ENCODE measurements at regions not wholly inside any gene's neighbourhood (a gene's known extent, or its start where the extent isn't known, plus 50 kb on each side); places are given as distances from the start of the nearest gene placed in this dataset.

GRCh38 chr3:40895109-40895508, 304.2 kb upstream of the CTNNB1 start:
- TF ChIP-seq, protein P1, sequence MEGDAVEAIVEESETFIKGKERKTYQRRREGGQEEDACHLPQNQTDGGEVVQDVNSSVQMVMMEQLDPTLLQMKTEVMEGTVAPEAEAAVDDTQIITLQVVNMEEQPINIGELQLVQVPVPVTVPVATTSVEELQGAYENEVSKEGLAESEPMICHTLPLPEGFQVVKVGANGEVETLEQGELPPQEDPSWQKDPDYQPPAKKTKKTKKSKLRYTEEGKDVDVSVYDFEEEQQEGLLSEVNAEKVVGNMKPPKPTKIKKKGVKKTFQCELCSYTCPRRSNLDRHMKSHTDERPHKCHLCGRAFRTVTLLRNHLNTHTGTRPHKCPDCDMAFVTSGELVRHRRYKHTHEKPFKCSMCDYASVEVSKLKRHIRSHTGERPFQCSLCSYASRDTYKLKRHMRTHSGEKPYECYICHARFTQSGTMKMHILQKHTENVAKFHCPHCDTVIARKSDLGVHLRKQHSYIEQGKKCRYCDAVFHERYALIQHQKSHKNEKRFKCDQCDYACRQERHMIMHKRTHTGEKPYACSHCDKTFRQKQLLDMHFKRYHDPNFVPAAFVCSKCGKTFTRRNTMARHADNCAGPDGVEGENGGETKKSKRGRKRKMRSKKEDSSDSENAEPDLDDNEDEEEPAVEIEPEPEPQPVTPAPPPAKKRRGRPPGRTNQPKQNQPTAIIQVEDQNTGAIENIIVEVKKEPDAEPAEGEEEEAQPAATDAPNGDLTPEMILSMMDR (conservative IDR thresholded peaks at IDR 0.05; ENCODE audit: low read length), result no peak
- no peak for TF ChIP-seq EZH2phosphoT487 (IDR thresholded peaks at IDR 0.05; ENCODE audit: borderline replicate concordance)
- H4K20me1 ChIP-seq (ENCODE audit: insufficient read depth, low read length, poor library complexity, severe bottlenecking), result no peaks in the 10 kb centered on the region
- H2AFZ ChIP-seq (ENCODE audit: low read length), result no peak overlapping the region
- H3K4me3 ChIP-seq (ENCODE audit: low read length, poor library complexity, severe bottlenecking), result no peak overlapping the region
- no peaks in the 10 kb centered on the region for H3K27me3 ChIP-seq (ENCODE audit: insufficient read depth, low read length, poor library complexity, severe bottlenecking)
- H3K9me3 ChIP-seq (ENCODE audit: insufficient read depth, low read depth, low read length), result no peaks in the 10 kb centered on the region
- H3F3A ChIP-seq (ENCODE audit: low read depth), result no peaks in the 10 kb centered on the region
- H3K9ac ChIP-seq (ENCODE audit: low read depth, low read length, poor library complexity, severe bottlenecking), result no peak overlapping the region
- H3K36me3 ChIP-seq (ENCODE audit: insufficient read depth, low read length), result no peaks in the 10 kb centered on the region
- H3K79me2 ChIP-seq (ENCODE audit: insufficient read depth, low read length), result no peaks in the 10 kb centered on the region
- no peaks in the 10 kb centered on the region for H3K9me2 ChIP-seq (replicated peaks; ENCODE audit: low read depth, low read length)
- no peaks in the 10 kb centered on the region for H3K4me1 ChIP-seq (ENCODE audit: insufficient read depth, low read length, poor library complexity, severe bottlenecking)
- no peak overlapping the region for H3K4me2 ChIP-seq (ENCODE audit: low read depth, low read length, poor library complexity, severe bottlenecking)

DNA sequence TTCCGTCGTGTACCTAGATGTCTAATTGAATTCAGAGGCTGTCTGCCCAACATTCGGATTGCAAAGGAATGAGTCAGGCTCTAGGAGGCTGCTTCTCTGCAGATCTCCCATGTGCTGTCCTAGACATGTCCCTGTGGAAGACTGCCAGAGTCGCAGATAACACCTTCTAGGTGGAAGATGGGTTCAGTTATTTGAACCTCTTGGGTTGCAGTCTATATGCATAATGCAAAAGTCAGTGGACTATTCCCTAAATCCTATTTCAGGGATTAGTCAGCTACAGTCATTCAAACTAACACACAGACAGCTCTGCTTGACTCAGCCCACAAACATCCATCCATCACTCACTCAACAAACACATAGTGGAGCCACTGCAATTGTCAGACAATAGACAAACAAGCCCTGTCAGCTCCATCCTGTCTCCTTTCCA, 300.0 kb upstream of the CTNNB1 start:
- no peaks in the 10 kb centered on the region for H4K20me1 ChIP-seq (ENCODE audit: insufficient read depth, low read length, poor library complexity, severe bottlenecking)
- H3K79me2 ChIP-seq (ENCODE audit: insufficient read depth, low read length), result no peaks in the 10 kb centered on the region
- no peak overlapping the region for H3K4me2 ChIP-seq (ENCODE audit: low read depth, low read length, poor library complexity, severe bottlenecking)
- no peak overlapping the region for H3K9ac ChIP-seq (ENCODE audit: low read depth, low read length, poor library complexity, severe bottlenecking)
- no peak overlapping the region for H3K4me3 ChIP-seq (ENCODE audit: low read length, poor library complexity, severe bottlenecking)
- H3K27me3 ChIP-seq (ENCODE audit: insufficient read depth, low read length, poor library complexity, severe bottlenecking), result no peaks in the 10 kb centered on the region
- no peak overlapping the region for H2AFZ ChIP-seq (ENCODE audit: low read length)
- H3K4me1 ChIP-seq (ENCODE audit: insufficient read depth, low read length, poor library complexity, severe bottlenecking), result no peaks in the 10 kb centered on the region
- H3K9me2 ChIP-seq (replicated peaks; ENCODE audit: low read depth, low read length), result no peaks in the 10 kb centered on the region
- no peak for TF ChIP-seq EZH2phosphoT487 (IDR thresholded peaks at IDR 0.05; ENCODE audit: borderline replicate concordance)
- TF ChIP-seq, protein P1 (conservative IDR thresholded peaks at IDR 0.05; ENCODE audit: low read length), result no peak
- no peaks in the 10 kb centered on the region for H3F3A ChIP-seq (ENCODE audit: low read depth)
- H3K36me3 ChIP-seq (ENCODE audit: insufficient read depth, low read length), result no peaks in the 10 kb centered on the region
- no peaks in the 10 kb centered on the region for H3K9me3 ChIP-seq (ENCODE audit: insufficient read depth, low read depth, low read length)

- Histone ChIP-seq H3K4me1 (ENCODE audit: insufficient read depth, low read length, poor library complexity, severe bottlenecking) (no peaks in the 10 kb centered on the region), H3K27me3 (ENCODE audit: insufficient read depth, low read length, poor library complexity, severe bottlenecking) (no peaks in the 10 kb centered on the region), H3K79me2 (ENCODE audit: insufficient read depth, low read length) (no peaks in the 10 kb centered on the region), H3F3A (ENCODE audit: low read depth) (no peaks in the 10 kb centered on the region), H4K20me1 (ENCODE audit: insufficient read depth, low read length, poor library complexity, severe bottlenecking) (no peaks in the 10 kb centered on the region), H3K4me3 (ENCODE audit: low read length, poor library complexity, severe bottlenecking) (no peak overlapping the region), H3K36me3 (ENCODE audit: insufficient read depth, low read length) (no peaks in the 10 kb centered on the region), H3K9ac (ENCODE audit: low read depth, low read length, poor library complexity, severe bottlenecking) (no peak overlapping the region), H3K9me2 (replicated peaks; ENCODE audit: low read depth, low read length) (no peaks in the 10 kb centered on the region), H3K4me2 (ENCODE audit: low read depth, low read length, poor library complexity, severe bottlenecking) (no peak overlapping the region), H3K9me3 (ENCODE audit: insufficient read depth, low read depth, low read length) (no peaks in the 10 kb centered on the region), H2AFZ (ENCODE audit: low read length) (no peak overlapping the region)
- no peak for TF ChIP-seq EZH2phosphoT487 (IDR thresholded peaks at IDR 0.05; ENCODE audit: borderline replicate concordance)
- TF ChIP-seq, protein P1 (conservative IDR thresholded peaks at IDR 0.05; ENCODE audit: low read length), result no peak
Observed at GRCh38 chr3:40901298-40901697, 298.0 kb upstream of the CTNNB1 start.

All from Loucy (cell line).